ENCODE measurements at regions not wholly inside any gene's neighbourhood (a gene's known extent, or its start where the extent isn't known, plus 50 kb on each side); places are given as distances from the start of the nearest gene placed in this dataset.

DNA sequence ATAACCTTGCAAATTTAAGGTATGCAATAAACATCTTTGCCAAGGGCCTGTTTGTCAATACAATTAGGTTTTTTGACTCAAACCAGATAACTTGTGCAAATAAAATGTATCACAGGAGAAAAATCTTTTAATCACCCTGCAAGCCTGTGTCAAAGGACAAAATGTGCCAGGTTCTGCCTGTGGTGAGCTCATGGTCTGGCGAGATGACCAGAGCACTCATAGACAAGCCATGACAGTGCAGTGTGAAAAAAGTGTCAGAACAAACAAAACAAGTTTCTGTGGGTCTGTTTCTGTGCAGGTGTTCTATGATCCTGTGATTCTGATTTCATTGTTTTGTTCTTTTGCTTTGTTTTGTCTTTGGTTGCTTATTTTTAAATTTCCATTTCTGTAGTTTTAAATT lies 847.2 kb downstream of the VRK1 start:
- TF ChIP-seq, protein P1, sequence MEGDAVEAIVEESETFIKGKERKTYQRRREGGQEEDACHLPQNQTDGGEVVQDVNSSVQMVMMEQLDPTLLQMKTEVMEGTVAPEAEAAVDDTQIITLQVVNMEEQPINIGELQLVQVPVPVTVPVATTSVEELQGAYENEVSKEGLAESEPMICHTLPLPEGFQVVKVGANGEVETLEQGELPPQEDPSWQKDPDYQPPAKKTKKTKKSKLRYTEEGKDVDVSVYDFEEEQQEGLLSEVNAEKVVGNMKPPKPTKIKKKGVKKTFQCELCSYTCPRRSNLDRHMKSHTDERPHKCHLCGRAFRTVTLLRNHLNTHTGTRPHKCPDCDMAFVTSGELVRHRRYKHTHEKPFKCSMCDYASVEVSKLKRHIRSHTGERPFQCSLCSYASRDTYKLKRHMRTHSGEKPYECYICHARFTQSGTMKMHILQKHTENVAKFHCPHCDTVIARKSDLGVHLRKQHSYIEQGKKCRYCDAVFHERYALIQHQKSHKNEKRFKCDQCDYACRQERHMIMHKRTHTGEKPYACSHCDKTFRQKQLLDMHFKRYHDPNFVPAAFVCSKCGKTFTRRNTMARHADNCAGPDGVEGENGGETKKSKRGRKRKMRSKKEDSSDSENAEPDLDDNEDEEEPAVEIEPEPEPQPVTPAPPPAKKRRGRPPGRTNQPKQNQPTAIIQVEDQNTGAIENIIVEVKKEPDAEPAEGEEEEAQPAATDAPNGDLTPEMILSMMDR (IDR thresholded peaks at IDR 0.05; ENCODE audit: control insufficient read depth, insufficient read depth, low read depth, low read length, missing control alignments), result no peak
- H3K4me3 ChIP-seq (ENCODE audit: control insufficient read depth, low read depth, low read length), result no peak overlapping the region
- no peak for DNase-seq (ENCODE audit: low read depth)

DNA sequence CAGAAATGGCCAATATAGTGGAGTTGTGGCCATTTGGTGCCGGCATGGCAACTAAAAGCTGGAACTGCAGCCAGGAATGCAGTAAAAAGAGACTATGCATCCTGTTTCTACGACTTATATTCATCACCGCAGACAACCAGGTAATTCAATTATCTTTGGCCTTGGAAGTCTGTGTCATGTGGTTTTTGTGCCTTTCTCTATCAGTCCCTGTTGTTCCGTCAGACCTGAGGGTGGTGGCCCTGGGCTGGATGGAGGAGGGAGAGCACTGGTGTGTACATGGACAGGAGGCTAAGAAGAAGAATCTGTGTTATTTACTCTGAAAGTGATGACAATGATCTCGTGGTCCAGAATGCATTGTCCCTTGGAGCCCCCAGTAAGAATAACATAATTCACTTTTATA lies 852.6 kb downstream of the VRK1 start:
- no peak for DNase-seq (ENCODE audit: low read depth)
- no peak overlapping the region for H3K4me3 ChIP-seq (ENCODE audit: control insufficient read depth, low read depth, low read length)
- TF ChIP-seq, protein P1 (IDR thresholded peaks at IDR 0.05; ENCODE audit: control insufficient read depth, insufficient read depth, low read depth, low read length, missing control alignments), result no peak

DNA sequence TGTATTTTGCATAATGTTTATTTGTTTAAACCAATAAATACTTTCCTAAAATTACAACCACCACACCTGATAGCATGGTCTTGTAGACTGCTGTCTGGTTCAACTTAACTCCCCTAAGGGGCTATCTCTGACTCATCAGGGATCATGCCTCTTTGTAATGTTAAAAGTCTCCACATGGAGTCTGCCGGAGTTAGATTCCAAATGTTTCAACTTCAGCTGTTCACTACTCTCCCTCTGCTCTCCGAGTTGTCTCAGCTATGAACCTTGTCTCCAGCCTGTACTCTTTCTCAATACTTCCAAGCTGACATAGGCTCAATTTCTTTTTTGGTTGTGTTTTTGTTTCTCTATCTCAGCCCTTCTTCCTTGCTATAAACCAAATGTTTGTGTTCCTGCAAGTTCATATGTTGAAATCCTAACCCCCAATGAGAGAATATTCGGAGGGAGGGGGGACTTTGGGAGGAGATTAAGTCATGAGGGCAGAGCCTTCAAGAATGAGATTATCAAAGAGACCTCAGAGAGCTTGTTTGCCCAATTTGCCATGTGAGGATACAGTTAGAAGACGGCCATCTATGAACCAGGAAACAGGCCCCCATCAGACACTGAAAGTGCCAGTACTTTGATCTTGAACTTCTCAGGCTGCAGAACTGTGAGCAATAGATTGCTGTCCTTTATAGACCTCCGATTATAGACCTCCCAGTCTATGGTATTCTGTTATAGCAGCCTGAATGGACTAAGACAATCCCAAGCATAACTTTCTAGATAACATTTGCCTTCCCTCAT lies 858.2 kb downstream of the VRK1 start:
- TF ChIP-seq, protein P1 (IDR thresholded peaks at IDR 0.05; ENCODE audit: control insufficient read depth, insufficient read depth, low read depth, low read length, missing control alignments), result no peak
- H3K4me3 ChIP-seq (ENCODE audit: control insufficient read depth, low read depth, low read length), result no peak overlapping the region
- no peak for DNase-seq (ENCODE audit: low read depth)

DNA sequence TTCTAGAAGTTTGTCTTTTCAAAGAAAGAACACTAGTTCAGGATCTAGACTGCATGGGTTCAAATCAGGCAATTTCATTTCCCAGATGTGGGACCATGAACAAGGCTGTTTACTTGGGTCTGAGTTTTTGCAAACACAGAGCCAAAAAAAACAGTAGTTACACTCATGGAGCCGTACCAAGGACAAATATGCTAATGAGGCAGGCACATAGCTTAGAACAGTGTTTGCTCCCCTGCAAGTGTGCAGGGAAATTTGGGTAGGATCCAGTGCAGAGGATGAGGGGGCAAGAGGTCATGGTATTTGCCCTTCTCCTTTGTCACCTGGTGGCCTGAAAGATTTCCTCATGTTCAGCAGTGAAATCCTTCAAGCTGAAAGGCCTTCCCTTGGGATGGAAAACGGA lies 860.4 kb downstream of the VRK1 start:
- no peak overlapping the region for H3K4me3 ChIP-seq (ENCODE audit: control insufficient read depth, low read depth, low read length)
- TF ChIP-seq, protein P1 (IDR thresholded peaks at IDR 0.05; ENCODE audit: control insufficient read depth, insufficient read depth, low read depth, low read length, missing control alignments), result no peak
- no peak for DNase-seq (ENCODE audit: low read depth)

DNA sequence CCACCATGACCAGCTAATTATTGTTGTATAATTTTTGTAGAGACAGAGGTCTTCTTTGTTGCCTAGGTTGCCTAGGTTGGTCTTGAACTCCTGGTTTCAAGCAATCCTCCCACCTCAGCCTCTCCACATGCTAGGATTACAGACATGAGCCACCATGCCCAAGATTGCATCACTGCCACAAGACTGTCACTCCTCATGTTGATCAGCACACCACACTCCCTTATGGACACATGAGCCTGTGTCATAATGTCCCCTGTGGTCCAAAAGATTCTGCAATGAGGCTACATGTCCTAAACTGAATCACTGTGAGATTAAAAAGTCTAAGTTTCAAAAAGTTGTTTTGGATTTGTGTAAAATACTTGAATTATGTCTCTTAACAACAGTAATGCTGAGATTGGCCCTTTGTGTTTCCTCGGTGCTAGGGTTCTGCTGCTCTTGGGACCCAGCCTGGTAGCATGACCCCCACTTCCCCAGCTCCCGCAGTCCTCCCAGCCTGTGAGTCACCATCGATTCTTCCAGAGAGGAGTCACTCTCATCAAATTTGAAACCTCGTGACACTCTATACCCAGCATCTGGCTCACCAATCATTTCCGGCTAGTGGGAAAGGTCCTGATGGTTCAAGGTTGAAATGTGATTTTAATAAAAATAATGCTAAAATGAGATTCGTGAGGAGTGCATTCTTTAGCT lies 890.9 kb downstream of the VRK1 start:
- DNase-seq (ENCODE audit: low read depth), result no peak
- TF ChIP-seq, protein P1 (IDR thresholded peaks at IDR 0.05; ENCODE audit: control insufficient read depth, insufficient read depth, low read depth, low read length, missing control alignments), result no peak
- no peak overlapping the region for H3K4me3 ChIP-seq (ENCODE audit: control insufficient read depth, low read depth, low read length)

DNA sequence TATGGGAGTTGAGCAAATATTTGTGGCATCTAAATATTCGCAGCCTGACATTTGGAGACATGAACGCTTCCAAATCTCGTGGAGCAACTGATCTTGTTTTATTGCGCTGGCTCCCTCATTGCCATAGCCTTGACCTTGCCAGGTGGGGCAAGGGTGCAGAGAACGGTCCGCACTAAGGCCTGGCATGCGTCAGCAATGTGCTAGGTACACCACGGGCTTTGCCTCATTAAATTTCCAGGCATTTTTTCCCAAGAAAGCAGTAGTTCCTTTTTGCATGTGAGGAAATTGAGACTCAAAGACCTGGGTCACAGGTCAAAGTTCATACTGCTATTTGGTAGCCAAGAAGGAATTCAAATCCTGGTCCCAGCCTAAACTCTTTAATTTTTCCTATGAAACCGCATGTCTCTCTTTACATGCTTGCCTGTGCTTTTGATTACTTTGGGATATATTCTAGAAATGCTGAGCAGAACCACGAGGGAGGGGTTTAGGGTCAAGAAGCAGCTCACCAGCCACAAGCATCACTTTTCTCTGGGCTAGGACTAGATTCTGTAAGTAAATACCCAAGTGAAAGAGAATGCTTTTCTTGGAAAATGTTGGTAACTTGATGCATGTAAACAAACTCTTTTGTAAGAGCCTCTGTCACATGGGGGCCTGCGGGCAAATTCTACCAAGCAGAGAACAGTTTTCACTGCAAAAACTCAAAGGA lies 891.6 kb downstream of the VRK1 start:
- no peak overlapping the region for H3K4me3 ChIP-seq (ENCODE audit: control insufficient read depth, low read depth, low read length)
- no peak for DNase-seq (ENCODE audit: low read depth)
- TF ChIP-seq, protein P1 (IDR thresholded peaks at IDR 0.05; ENCODE audit: control insufficient read depth, insufficient read depth, low read depth, low read length, missing control alignments), result no peak

Measured in AG09309 (cell line).